NCI-H2227 treated with DMSO at 0.1 percent for 48 hours (cell line): ENCODE measurements at regions not wholly inside any gene's neighbourhood (a gene's known extent, or its start where the extent isn't known, plus 50 kb on each side); places are given as distances from the start of the nearest gene placed in this dataset.
A peak's percentile ranks its signal among the peaks of the same experiment; 100 is the strongest.

Source experiments
- DNase-seq: peaks from one replicate; lab custom pipeline; 2025; lab: John Stamatoyannopoulos, UW

- DNase-seq, result no peak
These were observed 54.7 kb downstream of the IRX3 start for GRCh38 chr16:54231919-54232318.

GRCh38 chr16:54231336-54231735 is 55.3 kb downstream of the IRX3 start:
- DNase-seq, result no peak

- no peak for DNase-seq
These were observed 58.3 kb downstream of the IRX3 start for GRCh38 chr16:54228325-54228724.

- DNase-seq, result no peak
These were observed 60.1 kb downstream of the IRX3 start for GRCh38 chr16:54226296-54227010.

DNA sequence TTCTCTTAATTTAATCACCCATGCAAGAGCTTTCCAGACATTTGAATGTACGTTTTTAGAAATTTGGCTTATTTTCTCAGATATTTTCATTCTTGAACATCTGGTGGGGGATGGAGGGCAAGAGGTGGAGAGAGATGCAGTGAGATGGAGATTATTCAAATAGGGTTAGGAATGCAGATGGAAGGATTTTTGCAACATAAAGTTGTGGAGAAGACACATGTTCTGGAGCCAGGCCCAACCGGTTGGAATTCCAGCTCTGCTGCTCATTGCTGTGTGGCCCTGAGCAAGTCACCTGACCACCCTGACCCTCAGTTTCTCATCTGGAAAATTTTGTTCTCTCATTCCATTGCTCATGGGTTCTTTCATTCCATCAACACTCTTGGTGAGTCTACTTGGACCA is 66.9 kb downstream of the IRX3 start:
- DNase-seq, result no peak

GRCh38 chr16:54216688-54217087 is 69.9 kb downstream of the IRX3 start:
- no peak for DNase-seq

- DNase-seq, result no peak
These were observed 70.3 kb downstream of the IRX3 start for GRCh38 chr16:54216268-54216667.

- no peak for DNase-seq
These were observed 71.1 kb downstream of the IRX3 start for GRCh38 chr16:54215471-54215870.

DNA sequence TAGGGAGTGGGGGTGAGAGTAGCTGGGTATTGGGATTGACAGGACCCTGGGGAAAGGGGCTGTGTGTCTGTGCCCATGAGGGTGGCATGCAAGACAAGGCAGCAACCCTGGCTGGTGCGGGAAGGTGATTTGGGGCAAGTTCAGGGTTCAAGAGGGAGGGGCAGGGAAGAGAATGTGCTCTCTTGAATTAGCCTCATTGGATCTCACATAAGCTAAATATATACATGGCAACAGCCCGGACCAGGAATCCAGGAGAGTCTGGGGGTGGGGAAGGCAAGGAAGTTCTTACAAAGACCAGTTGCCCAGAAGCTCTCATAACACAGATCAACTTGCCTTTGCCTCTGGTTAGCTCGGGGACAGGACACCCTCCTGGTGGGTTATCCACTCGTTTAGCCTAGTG is 73.3 kb downstream of the IRX3 start:
- DNase-seq, result no peak

- DNase-seq, result no peak
These were observed 73.7 kb downstream of the IRX3 start for GRCh38 chr16:54212893-54213292.

DNA sequence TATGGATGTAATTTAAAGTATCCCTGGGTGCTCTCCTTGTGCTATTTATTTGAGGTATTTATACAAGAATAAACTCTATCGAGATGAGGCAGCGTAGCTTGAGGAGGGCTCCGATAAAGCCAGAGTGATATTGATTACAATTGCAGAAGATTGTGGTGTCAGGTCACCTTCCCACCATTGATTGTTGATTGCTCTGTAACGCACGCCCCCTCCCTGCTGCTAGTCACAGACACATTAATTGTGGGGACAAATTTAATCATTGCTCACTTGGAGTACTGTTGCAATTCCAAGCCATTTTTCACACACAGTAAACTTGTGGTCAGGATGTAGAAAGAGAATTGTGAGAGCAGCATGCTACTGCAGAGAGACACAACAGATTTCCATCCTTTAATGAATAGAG is 75.4 kb downstream of the IRX3 start:
- no peak for DNase-seq

- peak; percentile 42 for DNase-seq
These were observed 76.0 kb downstream of the IRX3 start for GRCh38 chr16:54210452-54211125.

- no peak for DNase-seq
These were observed 78.3 kb downstream of the IRX3 start for GRCh38 chr16:54208237-54208636.

GRCh38 chr16:54207837-54208236 is 78.8 kb downstream of the IRX3 start:
- DNase-seq, result no peak

- no peak for DNase-seq
These were observed 81.8 kb downstream of the IRX3 start for GRCh38 chr16:54204756-54205155.

DNA sequence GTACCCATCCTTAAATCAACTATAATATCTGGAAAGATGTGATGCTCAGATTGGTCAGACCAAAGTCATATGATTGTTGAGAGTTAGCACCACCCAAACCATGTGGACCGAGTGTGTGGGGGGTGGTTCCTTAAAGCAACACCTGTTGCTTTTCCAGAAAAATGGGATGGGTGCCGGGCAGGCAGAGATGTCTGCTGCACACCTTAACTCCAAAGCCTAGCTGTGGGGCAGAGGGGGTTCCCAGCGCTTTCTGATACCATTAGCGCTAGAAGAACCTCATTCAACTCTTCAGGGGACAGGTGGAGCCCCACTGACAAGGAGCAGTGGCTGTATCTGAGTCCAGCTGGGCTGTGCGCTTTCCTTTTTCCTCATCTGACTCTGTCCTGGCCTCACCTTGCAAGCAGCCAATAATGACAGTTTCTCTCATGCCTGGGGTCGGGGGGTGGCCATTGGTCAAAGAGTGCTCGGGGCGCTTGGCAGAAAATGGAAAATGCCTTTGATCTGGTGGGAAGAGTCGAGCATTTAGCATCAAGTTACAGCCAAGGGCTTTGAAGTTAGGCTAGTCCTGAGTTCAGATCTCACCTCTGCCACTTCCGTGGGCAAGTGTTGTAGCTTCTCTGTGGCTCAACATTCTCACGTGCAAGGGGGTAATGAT is 82.6 kb downstream of the IRX3 start:
- DNase-seq, result no peak

DNA sequence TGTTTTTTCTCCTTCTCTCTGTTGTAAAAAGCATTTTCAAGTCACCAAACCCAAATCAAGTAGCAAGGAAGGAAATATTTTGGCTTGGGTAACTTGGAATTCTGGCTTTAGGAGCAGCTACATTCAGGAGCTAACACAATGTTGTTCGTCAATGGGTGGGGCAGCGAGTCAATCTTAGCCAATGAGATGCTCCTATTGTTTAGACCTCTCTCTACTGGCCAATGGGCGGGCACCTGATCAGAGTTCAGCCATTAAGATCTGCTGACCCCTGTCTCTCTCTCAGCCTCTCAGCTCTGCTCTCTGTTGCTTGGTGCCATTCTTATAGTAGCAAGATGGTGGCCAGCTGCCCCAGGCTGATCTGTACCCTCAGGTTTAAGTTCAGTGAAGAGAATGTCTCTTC is 83.2 kb downstream of the IRX3 start:
- DNase-seq, result no peak
